ENCODE measurements at regions not wholly inside any gene's neighbourhood (a gene's known extent, or its start where the extent isn't known, plus 50 kb on each side); places are given as distances from the start of the nearest gene placed in this dataset.
"Not testable (repeated sequence)": the region's sequence is repeated elsewhere in the genome, so short reads cannot be mapped to it uniquely, and the experiment has no call there.

DNA sequence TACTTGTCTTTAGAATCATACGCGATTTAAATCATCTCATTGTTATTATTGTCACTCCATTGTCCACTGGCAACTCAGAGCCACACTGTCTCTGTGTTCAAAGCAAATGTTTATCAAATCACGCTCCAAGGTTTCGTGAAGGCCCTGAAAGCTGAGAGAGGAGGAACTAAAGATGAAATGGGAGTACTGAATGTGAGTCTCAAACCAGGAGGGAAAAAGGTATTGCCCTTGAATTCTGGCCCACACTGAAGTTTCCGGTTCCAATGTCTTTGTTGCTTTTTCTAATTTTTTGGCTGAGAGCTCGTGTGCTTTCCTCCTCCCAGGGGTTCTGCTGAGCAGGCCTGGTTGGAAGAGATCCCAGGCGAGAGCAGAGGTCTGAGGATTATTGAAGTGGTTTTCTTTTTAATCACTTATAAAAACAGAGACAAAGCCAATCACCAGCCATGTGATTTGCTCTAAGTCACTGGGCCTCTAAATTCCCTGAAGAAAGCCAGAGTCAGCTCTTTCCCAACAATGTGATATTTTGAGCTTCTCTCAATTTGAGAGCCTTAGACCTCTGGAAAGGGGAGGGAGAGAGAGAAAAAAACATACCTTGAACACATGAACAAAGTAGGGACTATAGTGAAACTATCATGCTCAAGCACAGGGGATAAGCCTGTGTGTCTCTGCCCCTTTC, 420.8 kb upstream of the GRAMD2B start:
- DNase-seq, result peak; percentile 33

GRCh38 chr5:126003309-126003708, 419.9 kb upstream of the GRAMD2B start:
- no peak for DNase-seq

DNA sequence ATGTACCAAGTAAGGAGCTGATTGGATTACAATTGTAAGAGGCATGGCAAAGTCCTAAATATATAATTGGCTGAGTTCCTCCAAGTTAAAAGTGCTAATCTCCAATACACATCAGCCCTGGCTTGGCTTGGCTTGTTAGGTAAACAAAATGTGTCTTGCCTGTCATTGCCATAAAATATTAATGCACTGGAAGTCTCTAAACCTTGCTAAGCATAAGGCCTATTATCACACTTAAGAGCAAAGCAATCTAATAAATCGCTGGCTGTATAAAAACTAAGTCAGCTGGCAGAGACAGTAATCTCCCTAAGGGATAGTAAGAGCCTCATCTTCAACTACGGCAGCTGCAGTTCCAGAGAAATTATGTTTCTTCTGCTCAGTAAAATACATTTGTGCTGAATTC, 418.6 kb upstream of the GRAMD2B start:
- no peak for DNase-seq

DNA sequence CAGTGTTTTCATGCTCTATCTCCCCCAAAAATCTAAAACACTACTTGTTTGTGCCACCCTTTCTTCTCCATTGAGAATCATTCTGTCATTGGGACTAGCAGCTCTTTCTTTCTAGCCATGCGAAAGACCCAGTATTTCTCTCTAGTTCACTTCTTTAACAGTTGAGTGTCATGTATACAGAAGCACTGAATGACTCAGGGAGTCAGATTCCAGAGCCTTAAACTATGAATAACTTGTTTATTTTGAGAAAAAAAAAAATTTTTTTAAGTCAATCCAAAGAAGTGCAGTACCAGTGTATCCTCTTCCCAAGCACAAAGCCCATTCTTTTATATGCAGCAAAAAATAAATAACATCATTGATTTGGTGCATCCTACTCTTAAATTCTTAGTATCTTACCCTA, 415.4 kb upstream of the GRAMD2B start:
- DNase-seq, result no peak

- no peak for DNase-seq
Observed at GRCh38 chr5:126009566-126009965, 413.6 kb upstream of the GRAMD2B start.

DNA sequence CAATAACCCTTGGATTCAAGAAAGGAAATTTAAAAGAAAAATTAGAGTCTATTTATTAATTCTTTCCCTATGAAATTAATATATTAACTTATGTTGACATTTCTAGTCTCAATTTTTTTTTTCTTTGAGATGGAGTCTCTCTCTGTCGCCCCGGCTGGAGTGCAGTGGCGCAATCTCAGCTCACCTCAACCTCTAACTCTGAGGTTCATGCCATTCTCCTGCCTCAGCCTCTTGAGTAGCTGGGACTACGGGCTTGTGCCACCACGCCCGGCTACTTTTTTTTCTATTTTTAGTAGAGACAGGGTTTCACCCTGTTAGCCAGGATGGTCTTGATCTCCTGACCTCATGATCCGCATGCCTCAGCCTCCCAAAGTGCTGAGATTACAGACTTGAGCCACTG, 411.7 kb upstream of the GRAMD2B start:
- not testable (repeated sequence) for DNase-seq

GRCh38 chr5:126014676-126015075, 408.5 kb upstream of the GRAMD2B start:
- DNase-seq, result no peak

DNA sequence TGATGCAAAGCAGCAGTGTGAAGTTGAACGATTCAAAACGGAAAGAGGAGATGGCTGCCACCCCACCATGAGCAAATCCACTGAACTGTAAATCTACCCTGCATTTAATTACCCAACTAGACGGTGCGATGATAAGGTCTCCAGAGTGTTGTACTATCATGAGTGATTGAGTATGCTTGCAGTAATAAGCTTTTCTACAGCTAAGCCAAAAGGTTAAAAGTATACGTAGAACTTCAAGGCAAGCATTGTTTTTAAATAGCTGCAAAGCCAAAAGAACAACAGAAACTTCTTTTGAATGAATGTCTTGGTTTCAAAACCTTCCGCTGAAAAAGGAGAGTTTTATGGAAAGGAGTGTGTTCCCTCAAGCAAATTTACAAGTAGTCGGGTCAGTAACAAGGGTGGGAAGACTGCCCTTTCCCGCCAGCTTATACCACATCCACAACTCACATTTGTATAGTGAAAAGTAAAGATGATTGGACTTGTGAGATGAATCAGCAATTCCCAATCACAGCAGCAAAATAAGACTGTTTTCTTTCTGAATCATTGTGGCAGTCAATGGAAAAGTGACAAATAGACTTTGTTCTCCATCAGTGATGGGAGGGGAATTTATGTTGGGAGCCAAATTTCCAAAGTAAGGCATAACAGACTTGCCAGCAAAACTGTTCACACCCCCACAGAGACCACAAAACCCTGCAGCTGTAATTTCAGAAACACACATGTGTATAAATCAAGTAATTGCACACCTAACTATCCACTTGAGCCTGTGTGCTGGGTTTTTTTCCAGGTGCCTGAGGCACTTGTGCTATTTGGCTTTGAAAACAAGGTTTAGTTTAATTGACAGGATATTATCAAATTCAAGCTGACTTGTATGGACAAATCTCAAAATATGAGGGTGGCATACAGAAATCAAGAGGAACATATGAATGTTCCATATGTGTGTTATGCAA, 407.7 kb upstream of the GRAMD2B start:
- DNase-seq, result no peak

GRCh38 chr5:126016256-126016655, 407.0 kb upstream of the GRAMD2B start:
- DNase-seq, result no peak

- no peak for DNase-seq
Observed at GRCh38 chr5:126017096-126017495, 406.1 kb upstream of the GRAMD2B start.

GRCh38 chr5:126020770-126021169, 402.4 kb upstream of the GRAMD2B start:
- DNase-seq, result no peak

DNA sequence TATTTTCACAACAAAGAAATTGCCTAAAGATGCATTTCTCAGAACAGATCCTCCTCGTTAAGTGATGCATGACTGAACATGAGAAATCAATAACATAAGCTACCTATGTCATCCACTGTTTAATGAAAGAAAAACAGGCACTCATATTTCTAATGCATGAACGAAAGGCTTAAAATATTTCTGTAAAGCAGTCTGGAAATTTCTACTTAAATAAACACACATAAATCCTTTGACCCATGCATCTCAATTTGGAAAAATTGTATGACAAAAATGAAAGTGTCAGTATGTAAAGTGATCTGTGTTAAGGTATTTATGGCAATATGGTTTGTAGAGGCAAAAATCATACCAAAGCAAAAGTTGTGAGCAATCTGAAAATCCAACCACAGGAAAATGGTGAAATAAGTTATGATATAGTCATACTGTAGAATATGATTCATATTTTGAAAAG, 399.2 kb upstream of the GRAMD2B start:
- no peak for DNase-seq

- no peak for DNase-seq
Observed at GRCh38 chr5:126027149-126027548, 396.1 kb upstream of the GRAMD2B start.

DNA sequence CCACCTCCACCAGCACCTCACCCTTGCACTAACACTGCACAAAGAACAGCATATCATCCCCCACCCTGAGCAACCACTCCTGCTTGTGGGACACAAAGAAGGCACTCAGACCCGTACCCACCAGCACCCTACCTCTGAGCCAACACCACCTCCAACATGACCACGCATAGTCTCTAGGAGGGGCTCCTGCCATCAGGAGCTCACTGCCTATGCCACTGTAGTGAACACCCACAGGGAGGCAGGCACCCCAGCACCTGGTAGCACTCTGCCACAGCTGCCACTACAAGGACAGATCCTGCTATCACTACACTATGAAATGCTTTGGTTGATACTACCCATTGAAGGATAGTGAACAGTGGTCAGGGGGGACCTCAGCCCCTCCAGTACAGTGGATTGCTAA, 395.6 kb upstream of the GRAMD2B start:
- no peak for DNase-seq

DNA sequence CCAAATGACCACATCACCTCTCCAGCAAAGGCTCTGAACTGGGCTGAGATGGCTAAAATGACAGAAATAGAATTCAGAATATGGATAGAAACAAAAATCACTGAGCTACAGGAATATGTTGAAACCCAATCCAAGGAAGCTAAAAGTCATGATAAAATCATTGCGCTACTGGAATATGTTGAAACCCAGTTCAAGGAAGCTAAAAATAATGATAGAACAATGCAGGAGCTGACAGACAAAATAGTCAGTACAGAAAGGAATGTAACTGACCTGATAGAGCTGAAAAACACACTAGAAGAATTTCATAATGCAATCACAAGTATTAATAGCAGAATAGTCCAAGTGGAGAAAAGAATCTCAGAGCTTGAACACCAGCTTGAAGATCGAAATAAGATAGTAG, 394.9 kb upstream of the GRAMD2B start:
- no peak for DNase-seq

DNA sequence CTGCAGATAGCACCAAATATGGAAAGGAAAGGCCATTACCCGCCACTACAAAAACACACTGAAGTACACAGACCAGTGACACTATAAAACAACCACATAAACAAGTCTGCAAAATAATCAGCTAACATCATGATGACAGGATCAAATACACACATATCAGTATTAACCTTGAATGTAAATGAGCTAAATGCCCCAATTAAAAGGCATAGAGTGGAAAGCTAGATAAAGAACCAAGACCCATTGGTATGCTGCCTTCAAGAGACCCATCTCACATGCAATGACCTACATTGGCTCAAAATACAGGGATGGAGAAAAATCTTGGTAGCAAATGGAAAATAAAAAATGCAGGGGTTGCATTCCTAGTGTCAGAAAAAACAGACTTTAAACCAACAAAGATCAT, 393.9 kb upstream of the GRAMD2B start:
- not testable (repeated sequence) for DNase-seq

DNA sequence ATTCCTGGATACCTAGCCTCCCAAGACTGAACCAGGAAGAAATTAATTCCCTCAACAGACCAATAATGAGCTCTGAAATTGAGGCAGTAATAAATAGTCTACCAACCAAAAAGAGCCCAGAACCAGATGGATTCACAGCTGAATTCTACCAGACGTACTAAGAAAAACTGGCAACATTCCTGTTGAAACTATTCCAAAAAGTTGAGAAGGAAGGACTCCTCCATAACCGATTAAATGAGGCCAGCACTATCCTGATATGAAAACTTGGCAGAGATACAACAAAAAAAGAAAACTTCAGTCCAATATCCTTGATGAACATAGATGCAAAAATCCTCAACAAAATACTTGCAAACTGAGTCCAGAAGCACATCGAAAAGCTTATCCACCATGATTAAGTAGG, 392.5 kb upstream of the GRAMD2B start:
- DNase-seq, result no peak

DNA sequence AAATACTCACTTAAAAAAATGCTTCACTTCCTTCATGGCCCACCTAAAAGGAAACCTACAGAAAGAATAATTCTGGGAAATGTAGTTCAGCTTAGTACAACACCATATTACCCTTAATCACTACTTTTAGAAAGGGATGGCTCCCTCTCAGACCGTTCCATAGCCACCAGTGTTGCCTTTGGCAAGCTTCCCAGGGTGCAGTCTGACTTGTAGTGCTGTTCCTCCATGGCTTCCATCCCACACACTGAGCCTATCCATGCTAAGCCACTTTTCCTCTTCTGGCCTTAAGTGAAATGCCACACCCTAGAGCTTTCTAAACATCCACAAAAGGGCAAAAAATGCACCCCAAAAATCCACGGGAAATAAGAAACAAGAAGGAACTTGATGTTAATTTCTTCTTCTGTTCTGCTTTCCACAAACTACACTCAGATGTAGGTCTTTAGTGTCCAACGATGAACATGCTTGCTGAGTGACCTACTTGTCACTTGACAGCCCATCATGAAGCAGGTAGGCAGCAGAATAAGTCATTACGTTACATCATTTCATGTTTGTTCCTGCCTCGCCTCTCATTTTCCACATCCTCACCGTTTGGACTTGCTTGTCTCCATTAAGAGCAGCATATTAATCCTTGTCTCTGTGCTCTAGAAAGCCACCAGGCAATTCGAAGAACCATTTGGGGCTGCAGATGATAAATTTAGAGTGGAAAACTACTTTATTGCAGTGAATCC, 391.1 kb upstream of the GRAMD2B start:
- DNase-seq, result no peak

- no peak for DNase-seq
Observed at GRCh38 chr5:126043688-126044087, 379.5 kb upstream of the GRAMD2B start.

- DNase-seq, result no peak
Observed at GRCh38 chr5:126044111-126044668, 379.0 kb upstream of the GRAMD2B start.

GRCh38 chr5:126044931-126045565, 378.2 kb upstream of the GRAMD2B start:
- DNase-seq, result no peak

- DNase-seq, result no peak
Observed at GRCh38 chr5:126046318-126046717, 376.9 kb upstream of the GRAMD2B start.

All from DMS79 (cell line).